Effector memory CD8-positive, alpha-beta T cell (primary cell): ENCODE measurements at regions not wholly inside any gene's neighbourhood (a gene's known extent, or its start where the extent isn't known, plus 50 kb on each side); places are given as distances from the start of the nearest gene placed in this dataset.

Experiments used
- ATAC-seq: fragments of 150-1000 bp; cut with Tn5 transposase; replicated peaks from 2 replicates; pipeline ENCODE4 v1.10.0; 2021; ENCODE audit warnings: mild to moderate bottlenecking, moderate library complexity
- DNase-seq, 3 experiments: peaks; one replicate each; pipeline ENCODE4 v3.0.0; 2021
- H3K27ac Mint-ChIP-seq, 2 donors: one replicate each; pipeline ENCODE4 v1.8.0; 2022; ENCODE audit warnings: mild to moderate bottlenecking in 2 of 2, mixed read lengths in 2 of 2, moderate library complexity in 2 of 2
- H3K27me3 Mint-ChIP-seq, 2 donors: one replicate each; pipeline ENCODE4 v1.8.0; 2022; ENCODE audit warnings: mixed read lengths in 2 of 2
- H3K36me3 Mint-ChIP-seq: one replicate; pipeline ENCODE4 v1.8.0; 2022; ENCODE audit warnings: mild to moderate bottlenecking, moderate library complexity, mixed read lengths; ENCODE audit not compliant: insufficient read depth
- H3K4me1 Mint-ChIP-seq, 2 donors: one replicate each; pipeline ENCODE4 v1.8.0; 2022; ENCODE audit warnings: low read depth in 2 of 2, mixed read lengths in 2 of 2
- H3K4me3 Mint-ChIP-seq, 2 donors: one replicate each; pipeline ENCODE4 v1.8.0; 2022; ENCODE audit warnings: mild to moderate bottlenecking in 2 of 2, mixed read lengths in 2 of 2, moderate library complexity in 2 of 2
- H3K9me3 Mint-ChIP-seq, 2 donors: one replicate each; pipeline ENCODE4 v1.8.0; 2022; ENCODE audit warnings: mixed read lengths in 2 of 2

- peaks cover 17 to 73% of the 10 kb centered on the region in 2 donors for H3K27me3 Mint-ChIP-seq
- no peak overlapping the region for H3K4me3 Mint-ChIP-seq
- no peaks in the 10 kb centered on the region for H3K4me1 Mint-ChIP-seq
- no peaks in the 10 kb centered on the region for H3K36me3 Mint-ChIP-seq
- ATAC-seq (no peak), DNase-seq (no peak)
- no peaks in the 10 kb centered on the region for H3K9me3 Mint-ChIP-seq
- H3K27ac Mint-ChIP-seq: no peak overlapping the region
These were observed 153.6 kb upstream of the LINGO1 start for GRCh38 chr15:77786181-77786890.

- Mint-ChIP-seq H3K27me3 (peaks cover 17 to 65% of the 10 kb centered on the region in 2 donors), H3K4me1 (no peaks in the 10 kb centered on the region), H3K4me3 (no peak overlapping the region), H3K9me3 (peaks cover 4 to 11% of the 10 kb centered on the region in 2 donors), H3K27ac (no peak overlapping the region), H3K36me3 (no peaks in the 10 kb centered on the region)
- no peak for ATAC-seq
- no peak for DNase-seq
These were observed 151.9 kb upstream of the LINGO1 start for GRCh38 chr15:77784361-77785292.

GRCh38 chr15:77783636-77784035 lies 150.9 kb upstream of the LINGO1 start:
- Mint-ChIP-seq H3K9me3 (peaks cover 4 to 11% of the 10 kb centered on the region in 2 donors), H3K4me1 (no peaks in the 10 kb centered on the region), H3K27me3 (peaks cover 19 to 66% of the 10 kb centered on the region in 2 donors), H3K27ac (no peak overlapping the region), H3K4me3 (no peak overlapping the region), H3K36me3 (no peaks in the 10 kb centered on the region)
- DNase-seq (no peak), ATAC-seq (no peak)

- H3K9me3 Mint-ChIP-seq: peaks cover 4 to 11% of the 10 kb centered on the region in 2 donors
These were observed 150.0 kb upstream of the LINGO1 start for GRCh38 chr15:77782691-77783090.

GRCh38 chr15:77781946-77782240 lies 149.2 kb upstream of the LINGO1 start:
- DNase-seq (no peak), ATAC-seq (no peak)
- Mint-ChIP-seq H3K27me3 (peaks cover 17 to 61% of the 10 kb centered on the region in 2 donors), H3K9me3 (peaks cover 4 to 11% of the 10 kb centered on the region in 2 donors), H3K4me1 (no peaks in the 10 kb centered on the region), H3K36me3 (no peaks in the 10 kb centered on the region), H3K4me3 (no peak overlapping the region), H3K27ac (no peak overlapping the region)

More at GRCh38 chr15:77782691-77783090, 150.0 kb upstream of the LINGO1 start:
- H3K4me1 Mint-ChIP-seq: no peaks in the 10 kb centered on the region
- H3K27me3 Mint-ChIP-seq: peaks cover 19 to 66% of the 10 kb centered on the region in 2 donors
- ATAC-seq (no peak), DNase-seq (no peak)
- H3K36me3 Mint-ChIP-seq: no peaks in the 10 kb centered on the region
- H3K27ac Mint-ChIP-seq: no peak overlapping the region
- H3K4me3 Mint-ChIP-seq: no peak overlapping the region

GRCh38 chr15:77781151-77781945 lies 148.6 kb upstream of the LINGO1 start:
- H3K9me3 Mint-ChIP-seq: peaks cover 4 to 11% of the 10 kb centered on the region in 2 donors
- no peak for ATAC-seq
- H3K27me3 Mint-ChIP-seq: peaks cover 17 to 55% of the 10 kb centered on the region in 2 donors
- DNase-seq: no peak
- H3K36me3 Mint-ChIP-seq: no peaks in the 10 kb centered on the region
- H3K27ac Mint-ChIP-seq: no peak overlapping the region
- no peak overlapping the region for H3K4me3 Mint-ChIP-seq
- H3K4me1 Mint-ChIP-seq: no peaks in the 10 kb centered on the region

- ATAC-seq: no peak
- no peak for DNase-seq
- Mint-ChIP-seq H3K27ac (no peak overlapping the region), H3K36me3 (no peaks in the 10 kb centered on the region), H3K4me1 (no peaks in the 10 kb centered on the region), H3K9me3 (peaks cover 4 to 11% of the 10 kb centered on the region in 2 donors), H3K27me3 (peaks cover 10 to 60% of the 10 kb centered on the region in 2 donors), H3K4me3 (no peak overlapping the region)
These were observed 146.1 kb upstream of the LINGO1 start for GRCh38 chr15:77778802-77779201.

- H3K9me3 Mint-ChIP-seq: peaks cover 4 to 10% of the 10 kb centered on the region in 2 donors
- H3K4me3 Mint-ChIP-seq: no peak overlapping the region
- no peaks in the 10 kb centered on the region for H3K36me3 Mint-ChIP-seq
- H3K4me1 Mint-ChIP-seq: peaks cover 0 to 2% of the 10 kb centered on the region in 2 donors
- ATAC-seq (no peak), DNase-seq (no peak)
- peaks cover 10 to 57% of the 10 kb centered on the region in 2 donors for H3K27me3 Mint-ChIP-seq
- H3K27ac Mint-ChIP-seq: no peak overlapping the region
These were observed 143.1 kb upstream of the LINGO1 start for GRCh38 chr15:77775837-77776236.

GRCh38 chr15:77775373-77775772 lies 142.7 kb upstream of the LINGO1 start:
- ATAC-seq: no peak
- peaks cover 0 to 2% of the 10 kb centered on the region in 2 donors for H3K4me1 Mint-ChIP-seq
- H3K36me3 Mint-ChIP-seq: no peaks in the 10 kb centered on the region
- H3K9me3 Mint-ChIP-seq: peaks cover 2 to 5% of the 10 kb centered on the region in 2 donors
- no peak overlapping the region for H3K4me3 Mint-ChIP-seq
- H3K27ac Mint-ChIP-seq: no peak overlapping the region
- peaks cover 10 to 57% of the 10 kb centered on the region in 2 donors for H3K27me3 Mint-ChIP-seq
- no peak for DNase-seq

GRCh38 chr15:77774350-77774749 lies 141.6 kb upstream of the LINGO1 start:
- H3K27me3 Mint-ChIP-seq: peaks cover 10 to 60% of the 10 kb centered on the region in 2 donors
- no peak for ATAC-seq
- peaks cover 0 to 2% of the 10 kb centered on the region in 2 donors for H3K4me1 Mint-ChIP-seq

GRCh38 chr15:77773903-77774302 lies 141.2 kb upstream of the LINGO1 start:
- H3K36me3 Mint-ChIP-seq: no peaks in the 10 kb centered on the region
- H3K27ac Mint-ChIP-seq: no peak overlapping the region
- no peak for DNase-seq
- no peaks in the 10 kb centered on the region for H3K9me3 Mint-ChIP-seq
- ATAC-seq: no peak
- H3K27me3 Mint-ChIP-seq: peaks cover 10 to 60% of the 10 kb centered on the region in 2 donors
- H3K4me3 Mint-ChIP-seq: no peak overlapping the region
- peaks cover 0 to 2% of the 10 kb centered on the region in 2 donors for H3K4me1 Mint-ChIP-seq

More at GRCh38 chr15:77774350-77774749, 141.6 kb upstream of the LINGO1 start:
- no peak for DNase-seq
- Mint-ChIP-seq H3K36me3 (no peaks in the 10 kb centered on the region), H3K4me3 (no peak overlapping the region), H3K9me3 (no peaks in the 10 kb centered on the region), H3K27ac (no peak overlapping the region)

- no peaks in the 10 kb centered on the region for H3K9me3 Mint-ChIP-seq
- H3K27me3 Mint-ChIP-seq: peaks cover 10 to 60% of the 10 kb centered on the region in 2 donors
- ATAC-seq (no peak), DNase-seq (no peak)
- peaks cover 0 to 2% of the 10 kb centered on the region in 2 donors for H3K4me1 Mint-ChIP-seq
- no peak overlapping the region for H3K27ac Mint-ChIP-seq
- H3K4me3 Mint-ChIP-seq: no peak overlapping the region
- no peaks in the 10 kb centered on the region for H3K36me3 Mint-ChIP-seq
These were observed 140.1 kb upstream of the LINGO1 start for GRCh38 chr15:77772641-77773402.
